ENCODE measurements at regions not wholly inside any gene's neighbourhood (a gene's known extent, or its start where the extent isn't known, plus 50 kb on each side); places are given as distances from the start of the nearest gene placed in this dataset.
"Not testable (repeated sequence)": the region's sequence is repeated elsewhere in the genome, so short reads cannot be mapped to it uniquely, and the experiment has no call there.

- DNase-seq (ENCODE audit: low read depth): no peak
- no peak for TF ChIP-seq CTCF (conservative IDR thresholded peaks at IDR 0.05; ENCODE audit: low read depth, low read length)
- no peak overlapping the region for H3K4me3 ChIP-seq (ENCODE audit: low read length)
Measured at GRCh38 chr6:23783901-23784300, 342.1 kb upstream of the NRSN1 start.

GRCh38 chr6:23784301-23784919 lies 341.6 kb upstream of the NRSN1 start:
- no peak overlapping the region for H3K4me3 ChIP-seq (ENCODE audit: low read length)
- no peak for DNase-seq (ENCODE audit: low read depth)
- no peak for TF ChIP-seq CTCF (conservative IDR thresholded peaks at IDR 0.05; ENCODE audit: low read depth, low read length)

GRCh38 chr6:23790756-23791155 lies 335.3 kb upstream of the NRSN1 start:
- H3K4me3 ChIP-seq (ENCODE audit: low read length): no peak overlapping the region
- DNase-seq (ENCODE audit: low read depth): no peak
- no peak for TF ChIP-seq CTCF (conservative IDR thresholded peaks at IDR 0.05; ENCODE audit: low read depth, low read length)

GRCh38 chr6:23797041-23797440 lies 329.0 kb upstream of the NRSN1 start:
- no peak for DNase-seq (ENCODE audit: low read depth)
- H3K4me3 ChIP-seq (ENCODE audit: low read length): no peak overlapping the region
- no peak for TF ChIP-seq CTCF (conservative IDR thresholded peaks at IDR 0.05; ENCODE audit: low read depth, low read length)

- not testable (repeated sequence) for DNase-seq (ENCODE audit: low read depth); H3K4me3 ChIP-seq (ENCODE audit: low read length)
Measured at GRCh38 chr6:23804289-23804688, 321.7 kb upstream of the NRSN1 start.

- DNase-seq (ENCODE audit: low read depth); H3K4me3 ChIP-seq (ENCODE audit: low read length): not testable (repeated sequence)
Measured at GRCh38 chr6:23821141-23821540, 304.9 kb upstream of the NRSN1 start.

GRCh38 chr6:23823421-23823820 lies 302.6 kb upstream of the NRSN1 start:
- TF ChIP-seq CTCF (conservative IDR thresholded peaks at IDR 0.05; ENCODE audit: low read depth, low read length): no peak
- no peak for DNase-seq (ENCODE audit: low read depth)
- no peak overlapping the region for H3K4me3 ChIP-seq (ENCODE audit: low read length)

- TF ChIP-seq CTCF (conservative IDR thresholded peaks at IDR 0.05; ENCODE audit: low read depth, low read length): no peak
- no peak overlapping the region for H3K4me3 ChIP-seq (ENCODE audit: low read length)
- no peak for DNase-seq (ENCODE audit: low read depth)
Measured at GRCh38 chr6:23826572-23826971, 299.4 kb upstream of the NRSN1 start.
